ENCODE measurements at regions not wholly inside any gene's neighbourhood (a gene's known extent, or its start where the extent isn't known, plus 50 kb on each side); places are given as distances from the start of the nearest gene placed in this dataset.

DNA sequence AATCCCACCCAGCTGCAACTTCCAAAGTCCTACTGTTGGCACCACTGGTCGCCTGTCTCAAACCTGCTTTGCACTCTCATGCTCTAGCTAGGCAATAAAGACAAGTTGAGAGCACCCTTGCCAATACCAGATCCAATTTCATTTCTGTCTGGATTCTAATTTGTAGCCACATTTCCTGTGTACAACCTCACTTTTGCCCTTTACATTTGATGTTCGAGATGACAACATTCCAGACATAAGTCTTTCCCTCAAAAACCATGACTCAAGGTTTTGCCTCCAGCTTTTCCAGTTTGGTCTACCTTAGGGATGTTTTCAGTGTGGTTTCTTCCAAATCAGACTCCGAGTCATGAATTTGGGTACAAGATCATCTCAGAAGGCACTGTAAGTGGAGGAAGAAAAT, 309.0 kb downstream of the GPAM start:
- no peaks in the 10 kb centered on the region for H3K36me3 ChIP-seq (ENCODE audit: insufficient read depth, low read length)

DNA sequence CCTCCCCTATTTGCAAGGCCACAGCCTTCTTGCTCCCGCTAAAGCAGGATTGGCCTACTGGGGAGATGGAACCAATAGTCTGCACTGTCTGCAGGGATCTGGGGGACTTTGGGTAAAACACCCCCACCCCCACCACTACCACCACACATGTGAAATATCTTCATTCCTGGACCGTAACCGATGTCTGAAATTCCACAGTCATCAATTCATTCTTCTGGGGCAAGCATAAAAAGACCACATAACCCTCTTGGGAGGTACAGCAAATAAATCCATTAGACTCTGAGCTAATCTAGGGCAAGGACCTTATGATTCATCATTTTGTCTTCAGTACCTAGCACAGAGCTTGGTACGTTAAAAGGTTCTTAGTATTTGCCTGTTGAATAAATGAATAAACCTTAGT, 307.8 kb downstream of the GPAM start:
- H3K9me3 ChIP-seq (replicated peaks; ENCODE audit: low read length), result peaks cover 2% of the 10 kb centered on the region
- H3K36me3 ChIP-seq (ENCODE audit: insufficient read depth, low read length), result no peaks in the 10 kb centered on the region
- no peak overlapping the region for H3K4me3 ChIP-seq (ENCODE audit: low read length)
- peaks cover 26% of the 10 kb centered on the region for H3K4me1 ChIP-seq (ENCODE audit: control insufficient read depth, insufficient read depth, low read length)
- H3K9ac ChIP-seq (ENCODE audit: low read depth, low read length), result no peak overlapping the region
- no peak overlapping the region for H3K4me2 ChIP-seq (ENCODE audit: low read length)
- H3K27me3 ChIP-seq (ENCODE audit: control insufficient read depth, insufficient read depth, low read length), result no peaks in the 10 kb centered on the region

More for the DNA sequence above, 309.0 kb downstream of the GPAM start:
- H3K4me3 ChIP-seq (ENCODE audit: low read length), result no peak overlapping the region
- H3K4me2 ChIP-seq (ENCODE audit: low read length), result no peak overlapping the region
- no peaks in the 10 kb centered on the region for H3K27me3 ChIP-seq (ENCODE audit: control insufficient read depth, insufficient read depth, low read length)
- no peak overlapping the region for H3K9ac ChIP-seq (ENCODE audit: low read depth, low read length)
- H3K9me3 ChIP-seq (replicated peaks; ENCODE audit: low read length), result peaks cover 2% of the 10 kb centered on the region
- peaks cover 24% of the 10 kb centered on the region for H3K4me1 ChIP-seq (ENCODE audit: control insufficient read depth, insufficient read depth, low read length)

DNA sequence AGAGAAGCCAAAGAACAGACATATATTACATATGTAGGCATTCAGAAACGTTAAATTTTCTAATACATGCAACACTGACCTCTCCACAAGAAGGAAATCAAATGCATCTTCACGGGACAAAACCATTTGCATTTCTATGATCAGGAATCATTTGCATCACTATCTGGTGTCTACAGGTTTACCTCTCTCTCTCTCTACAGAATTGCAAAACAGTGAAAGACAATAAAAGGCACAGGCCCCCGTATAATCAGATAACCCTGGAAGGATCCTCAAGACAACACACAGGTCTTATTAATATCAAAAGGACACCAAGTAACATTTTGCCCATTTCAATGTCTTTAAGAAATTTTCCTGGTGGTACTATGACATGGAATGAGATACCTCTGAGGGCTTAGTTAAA, 306.3 kb downstream of the GPAM start:
- no peaks in the 10 kb centered on the region for H3K36me3 ChIP-seq (ENCODE audit: insufficient read depth, low read length)
- H3K4me2 ChIP-seq (ENCODE audit: low read length), result no peak overlapping the region
- peaks cover 26% of the 10 kb centered on the region for H3K4me1 ChIP-seq (ENCODE audit: control insufficient read depth, insufficient read depth, low read length)
- H3K4me3 ChIP-seq (ENCODE audit: low read length), result no peak overlapping the region
- H3K9me3 ChIP-seq (replicated peaks; ENCODE audit: low read length), result peaks cover 2% of the 10 kb centered on the region
- no peak overlapping the region for H3K9ac ChIP-seq (ENCODE audit: low read depth, low read length)
- H3K27me3 ChIP-seq (ENCODE audit: control insufficient read depth, insufficient read depth, low read length), result no peaks in the 10 kb centered on the region

DNA sequence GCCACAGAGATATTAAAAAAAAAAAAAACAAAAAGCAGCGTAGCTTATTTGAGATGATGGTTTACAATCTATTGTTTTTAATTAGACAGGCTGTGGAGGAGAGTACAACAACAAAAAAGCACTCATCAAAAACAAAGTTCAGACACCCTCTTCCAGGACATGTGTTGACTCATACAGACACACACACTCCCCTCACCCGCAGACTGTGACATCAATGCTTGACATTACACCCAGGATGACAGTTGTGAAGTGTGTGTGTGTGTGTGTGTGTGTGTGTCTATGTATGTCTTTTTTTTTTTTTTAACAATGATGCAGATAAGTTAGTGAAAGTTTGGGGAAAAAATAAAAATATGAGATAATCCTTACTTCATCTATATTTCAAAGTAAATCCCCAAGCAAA, 303.6 kb downstream of the GPAM start:
- Histone ChIP-seq H3K4me2 (ENCODE audit: low read length) (no peak overlapping the region), H3K36me3 (ENCODE audit: insufficient read depth, low read length) (no peaks in the 10 kb centered on the region), H3K27me3 (ENCODE audit: control insufficient read depth, insufficient read depth, low read length) (no peaks in the 10 kb centered on the region), H3K9ac (ENCODE audit: low read depth, low read length) (no peak overlapping the region), H3K4me1 (ENCODE audit: control insufficient read depth, insufficient read depth, low read length) (peaks cover 17% of the 10 kb centered on the region), H3K4me3 (ENCODE audit: low read length) (no peak overlapping the region), H3K9me3 (replicated peaks; ENCODE audit: low read length) (peaks cover 2% of the 10 kb centered on the region)

DNA sequence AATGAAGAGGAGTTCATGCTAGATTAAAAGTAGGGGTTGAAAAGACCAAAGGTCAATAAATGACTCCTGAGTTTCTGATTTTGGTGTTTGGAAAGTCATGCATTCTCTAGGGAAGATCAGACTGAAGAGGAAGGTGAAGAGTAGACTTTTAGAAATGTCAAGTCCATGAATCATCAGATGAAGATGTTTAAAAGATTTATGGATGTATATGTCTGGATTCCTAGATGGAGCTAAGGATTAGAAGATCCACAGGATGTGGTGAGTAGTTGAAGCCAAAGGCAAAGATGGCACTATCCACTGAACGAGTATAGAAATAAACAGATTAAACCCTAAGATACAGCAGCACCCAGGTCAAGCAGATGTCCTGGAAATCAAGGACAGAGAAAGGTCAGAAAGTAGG, 298.5 kb downstream of the GPAM start:
- Histone ChIP-seq H3K9me3 (replicated peaks; ENCODE audit: low read length) (no peaks in the 10 kb centered on the region), H3K9ac (ENCODE audit: low read depth, low read length) (no peak overlapping the region), H3K4me3 (ENCODE audit: low read length) (no peak overlapping the region), H3K4me2 (ENCODE audit: low read length) (no peak overlapping the region), H3K4me1 (ENCODE audit: control insufficient read depth, insufficient read depth, low read length) (no peaks in the 10 kb centered on the region), H3K27me3 (ENCODE audit: control insufficient read depth, insufficient read depth, low read length) (no peaks in the 10 kb centered on the region), H3K36me3 (ENCODE audit: insufficient read depth, low read length) (no peaks in the 10 kb centered on the region)

DNA sequence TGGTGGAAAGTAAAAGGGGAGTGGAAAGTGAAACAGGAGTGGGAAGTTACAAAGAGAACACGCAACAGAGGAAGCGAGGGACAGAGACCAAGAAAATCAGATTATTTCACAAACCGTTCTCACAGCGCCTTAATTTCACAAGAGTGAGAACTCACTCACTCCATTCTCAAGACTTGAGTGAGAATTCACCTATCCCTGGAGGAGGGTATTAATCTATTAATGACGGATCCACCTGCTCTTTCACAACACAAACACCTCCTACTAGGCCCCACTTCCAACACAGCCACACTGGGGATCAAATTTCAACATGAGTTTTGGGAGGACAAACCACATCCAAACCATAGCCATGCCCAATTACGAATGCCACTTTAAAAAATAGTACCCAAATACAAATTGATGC, 297.6 kb downstream of the GPAM start:
- Histone ChIP-seq H3K36me3 (ENCODE audit: insufficient read depth, low read length) (no peaks in the 10 kb centered on the region), H3K4me1 (ENCODE audit: control insufficient read depth, insufficient read depth, low read length) (no peaks in the 10 kb centered on the region), H3K9ac (ENCODE audit: low read depth, low read length) (no peak overlapping the region), H3K27me3 (ENCODE audit: control insufficient read depth, insufficient read depth, low read length) (no peaks in the 10 kb centered on the region), H3K4me3 (ENCODE audit: low read length) (no peak overlapping the region), H3K9me3 (replicated peaks; ENCODE audit: low read length) (no peaks in the 10 kb centered on the region), H3K4me2 (ENCODE audit: low read length) (no peak overlapping the region)

DNA sequence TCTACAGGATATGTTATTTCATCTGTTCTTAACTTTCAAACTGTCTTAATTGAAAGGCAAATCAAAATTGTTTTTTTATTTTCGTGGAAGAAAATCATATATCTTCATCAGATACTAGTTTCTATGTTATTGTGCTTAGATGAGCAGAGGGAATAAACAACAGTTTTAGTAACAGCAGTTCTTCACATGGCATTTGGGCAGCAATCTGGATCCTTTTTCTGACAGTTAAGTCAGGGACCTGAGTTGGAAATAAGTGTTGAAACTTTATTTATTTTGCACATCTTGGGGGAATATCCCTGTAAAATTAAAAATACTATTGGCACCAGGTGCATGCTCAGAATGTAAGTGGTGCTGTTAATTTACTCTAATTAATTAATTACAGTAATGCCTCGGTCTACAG, 296.3 kb downstream of the GPAM start:
- Histone ChIP-seq H3K9ac (ENCODE audit: low read depth, low read length) (no peak overlapping the region), H3K4me3 (ENCODE audit: low read length) (no peak overlapping the region)

DNA sequence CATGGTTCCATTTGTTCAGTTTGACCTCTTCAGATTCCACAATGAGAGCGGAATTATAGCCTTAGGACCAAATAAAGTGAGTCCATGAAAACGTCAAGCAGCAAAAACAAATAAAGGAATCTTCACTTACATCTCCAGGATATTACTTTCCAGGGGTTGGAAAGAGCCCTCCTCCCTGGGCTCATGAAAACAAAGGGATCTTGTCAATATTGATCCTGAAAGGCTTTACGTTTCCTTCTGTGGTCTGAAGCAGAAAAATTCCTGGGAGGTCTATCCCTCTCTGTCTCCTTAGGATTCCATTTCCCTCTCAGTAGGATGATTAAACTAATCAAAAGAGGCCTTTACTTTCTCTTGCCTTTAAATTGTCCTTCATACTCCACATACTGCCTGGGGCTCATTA, 293.5 kb downstream of the GPAM start:
- H3K36me3 ChIP-seq (ENCODE audit: insufficient read depth, low read length), result no peaks in the 10 kb centered on the region
- no peaks in the 10 kb centered on the region for H3K27me3 ChIP-seq (ENCODE audit: control insufficient read depth, insufficient read depth, low read length)
- no peaks in the 10 kb centered on the region for H3K9me3 ChIP-seq (replicated peaks; ENCODE audit: low read length)
- no peak overlapping the region for H3K4me3 ChIP-seq (ENCODE audit: low read length)
- H3K4me1 ChIP-seq (ENCODE audit: control insufficient read depth, insufficient read depth, low read length), result no peaks in the 10 kb centered on the region
- no peak overlapping the region for H3K9ac ChIP-seq (ENCODE audit: low read depth, low read length)
- no peak overlapping the region for H3K4me2 ChIP-seq (ENCODE audit: low read length)

More for the DNA sequence above, 296.3 kb downstream of the GPAM start:
- Histone ChIP-seq H3K4me2 (ENCODE audit: low read length) (no peak overlapping the region), H3K9me3 (replicated peaks; ENCODE audit: low read length) (no peaks in the 10 kb centered on the region), H3K4me1 (ENCODE audit: control insufficient read depth, insufficient read depth, low read length) (no peaks in the 10 kb centered on the region), H3K36me3 (ENCODE audit: insufficient read depth, low read length) (no peaks in the 10 kb centered on the region), H3K27me3 (ENCODE audit: control insufficient read depth, insufficient read depth, low read length) (no peaks in the 10 kb centered on the region)

DNA sequence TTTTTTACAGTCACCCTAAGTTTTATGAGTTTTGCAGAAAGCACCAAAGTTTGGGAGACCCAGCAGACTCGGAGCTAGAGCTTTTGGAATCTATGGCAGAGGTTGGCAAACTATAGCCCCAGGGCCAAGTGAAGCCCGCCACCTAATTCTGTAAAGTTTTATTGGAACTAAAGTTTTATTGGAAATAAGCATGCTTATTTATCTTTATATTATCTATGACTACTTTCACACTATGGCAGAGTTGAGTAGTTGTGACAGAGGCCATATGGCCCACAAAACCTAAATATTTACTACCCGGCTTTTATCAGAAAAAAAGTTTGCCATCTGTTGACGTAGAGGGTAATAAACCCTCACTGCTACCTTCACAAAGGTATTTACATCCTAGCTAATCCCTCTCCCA, 267.6 kb downstream of the GPAM start:
- Histone ChIP-seq H3K9ac (ENCODE audit: low read depth, low read length) (no peak overlapping the region), H3K4me2 (ENCODE audit: low read length) (no peak overlapping the region), H3K4me3 (ENCODE audit: low read length) (no peak overlapping the region), H3K4me1 (ENCODE audit: control insufficient read depth, insufficient read depth, low read length) (no peaks in the 10 kb centered on the region), H3K27me3 (ENCODE audit: control insufficient read depth, insufficient read depth, low read length) (no peaks in the 10 kb centered on the region), H3K36me3 (ENCODE audit: insufficient read depth, low read length) (no peaks in the 10 kb centered on the region), H3K9me3 (replicated peaks; ENCODE audit: low read length) (no peaks in the 10 kb centered on the region)

DNA sequence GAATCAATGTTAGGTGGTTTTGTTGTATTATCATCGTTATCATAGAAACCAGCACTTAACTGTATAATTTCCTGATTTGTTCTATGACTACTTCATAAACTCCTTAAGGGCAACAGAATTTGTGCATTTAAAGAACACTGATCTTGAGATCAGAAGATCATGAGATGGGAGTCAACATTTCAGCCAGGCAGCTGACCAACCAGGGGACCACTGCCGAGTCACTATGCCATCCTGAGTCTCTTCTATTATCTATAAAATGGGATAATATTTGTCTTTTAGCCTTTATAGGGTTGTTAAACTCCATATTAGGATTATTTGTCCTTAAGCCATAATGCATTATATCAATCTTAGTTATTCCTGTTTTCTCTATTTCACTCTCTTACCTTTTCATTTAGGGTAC, 261.7 kb downstream of the GPAM start:
- no peaks in the 10 kb centered on the region for H3K36me3 ChIP-seq (ENCODE audit: insufficient read depth, low read length)
- H3K4me3 ChIP-seq (ENCODE audit: low read length), result no peak overlapping the region
- H3K4me1 ChIP-seq (ENCODE audit: control insufficient read depth, insufficient read depth, low read length), result no peaks in the 10 kb centered on the region
- no peak overlapping the region for H3K4me2 ChIP-seq (ENCODE audit: low read length)
- no peaks in the 10 kb centered on the region for H3K27me3 ChIP-seq (ENCODE audit: control insufficient read depth, insufficient read depth, low read length)
- H3K9me3 ChIP-seq (replicated peaks; ENCODE audit: low read length), result no peaks in the 10 kb centered on the region
- H3K9ac ChIP-seq (ENCODE audit: low read depth, low read length), result no peak overlapping the region

DNA sequence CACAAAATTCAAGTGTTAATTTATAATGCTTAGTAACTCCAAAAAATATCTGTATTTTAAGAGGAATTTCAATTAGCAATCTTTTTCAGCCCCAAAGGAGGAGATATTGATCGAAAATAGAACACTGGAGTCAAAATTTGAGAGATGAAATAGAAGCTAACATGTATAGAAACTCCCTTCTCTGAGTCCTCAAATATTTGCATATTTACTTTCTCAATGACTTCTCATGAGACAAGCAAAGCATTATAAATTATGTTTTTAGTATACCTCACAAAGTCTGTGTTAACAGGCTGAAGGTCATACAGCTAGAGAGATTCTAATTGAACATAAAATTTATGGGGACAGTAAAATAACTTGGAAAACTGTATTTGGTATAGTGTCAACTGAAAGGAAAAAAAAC, 260.5 kb downstream of the GPAM start:
- H3K4me1 ChIP-seq (ENCODE audit: control insufficient read depth, insufficient read depth, low read length), result no peaks in the 10 kb centered on the region
- H3K4me3 ChIP-seq (ENCODE audit: low read length), result no peak overlapping the region

DNA sequence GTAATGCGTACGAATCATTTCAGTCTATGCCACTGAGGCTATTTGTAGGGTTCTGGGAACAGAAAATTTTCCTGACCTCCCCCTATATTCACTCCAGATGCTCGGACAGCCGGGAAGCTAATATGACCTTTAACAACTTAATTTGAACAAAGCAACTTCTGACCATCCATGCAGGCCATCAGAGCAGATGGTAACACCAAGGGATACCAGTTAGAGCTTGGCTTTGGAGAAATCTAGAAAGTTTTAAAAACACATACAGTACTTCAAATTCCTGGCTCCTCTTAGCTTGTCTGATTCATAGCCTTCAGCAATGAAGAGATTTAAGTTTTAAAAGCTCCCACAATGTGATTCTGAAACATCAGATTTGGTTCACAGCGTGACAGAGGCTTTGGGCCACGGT, 257.3 kb downstream of the GPAM start:
- H3K4me1 ChIP-seq (ENCODE audit: control insufficient read depth, insufficient read depth, low read length), result no peaks in the 10 kb centered on the region
- H3K9ac ChIP-seq (ENCODE audit: low read depth, low read length), result no peak overlapping the region
- H3K4me2 ChIP-seq (ENCODE audit: low read length), result no peak overlapping the region
- H3K4me3 ChIP-seq (ENCODE audit: low read length), result no peak overlapping the region
- H3K27me3 ChIP-seq (ENCODE audit: control insufficient read depth, insufficient read depth, low read length), result no peaks in the 10 kb centered on the region
- no peaks in the 10 kb centered on the region for H3K36me3 ChIP-seq (ENCODE audit: insufficient read depth, low read length)
- H3K9me3 ChIP-seq (replicated peaks; ENCODE audit: low read length), result no peaks in the 10 kb centered on the region

More for the DNA sequence above, 260.5 kb downstream of the GPAM start:
- no peak overlapping the region for H3K4me2 ChIP-seq (ENCODE audit: low read length)
- no peaks in the 10 kb centered on the region for H3K27me3 ChIP-seq (ENCODE audit: control insufficient read depth, insufficient read depth, low read length)
- no peak overlapping the region for H3K9ac ChIP-seq (ENCODE audit: low read depth, low read length)
- no peaks in the 10 kb centered on the region for H3K36me3 ChIP-seq (ENCODE audit: insufficient read depth, low read length)
- H3K9me3 ChIP-seq (replicated peaks; ENCODE audit: low read length), result no peaks in the 10 kb centered on the region

Measured in skeletal muscle satellite cell (primary cell).